ENCODE measurements at regions not wholly inside any gene's neighbourhood (a gene's known extent, or its start where the extent isn't known, plus 50 kb on each side); places are given as distances from the start of the nearest gene placed in this dataset.

GRCh38 chr3:134082582-134082981 lies 52.9 kb upstream of the SLCO2A1 start (continued):
- TF ChIP-seq, protein P1, sequence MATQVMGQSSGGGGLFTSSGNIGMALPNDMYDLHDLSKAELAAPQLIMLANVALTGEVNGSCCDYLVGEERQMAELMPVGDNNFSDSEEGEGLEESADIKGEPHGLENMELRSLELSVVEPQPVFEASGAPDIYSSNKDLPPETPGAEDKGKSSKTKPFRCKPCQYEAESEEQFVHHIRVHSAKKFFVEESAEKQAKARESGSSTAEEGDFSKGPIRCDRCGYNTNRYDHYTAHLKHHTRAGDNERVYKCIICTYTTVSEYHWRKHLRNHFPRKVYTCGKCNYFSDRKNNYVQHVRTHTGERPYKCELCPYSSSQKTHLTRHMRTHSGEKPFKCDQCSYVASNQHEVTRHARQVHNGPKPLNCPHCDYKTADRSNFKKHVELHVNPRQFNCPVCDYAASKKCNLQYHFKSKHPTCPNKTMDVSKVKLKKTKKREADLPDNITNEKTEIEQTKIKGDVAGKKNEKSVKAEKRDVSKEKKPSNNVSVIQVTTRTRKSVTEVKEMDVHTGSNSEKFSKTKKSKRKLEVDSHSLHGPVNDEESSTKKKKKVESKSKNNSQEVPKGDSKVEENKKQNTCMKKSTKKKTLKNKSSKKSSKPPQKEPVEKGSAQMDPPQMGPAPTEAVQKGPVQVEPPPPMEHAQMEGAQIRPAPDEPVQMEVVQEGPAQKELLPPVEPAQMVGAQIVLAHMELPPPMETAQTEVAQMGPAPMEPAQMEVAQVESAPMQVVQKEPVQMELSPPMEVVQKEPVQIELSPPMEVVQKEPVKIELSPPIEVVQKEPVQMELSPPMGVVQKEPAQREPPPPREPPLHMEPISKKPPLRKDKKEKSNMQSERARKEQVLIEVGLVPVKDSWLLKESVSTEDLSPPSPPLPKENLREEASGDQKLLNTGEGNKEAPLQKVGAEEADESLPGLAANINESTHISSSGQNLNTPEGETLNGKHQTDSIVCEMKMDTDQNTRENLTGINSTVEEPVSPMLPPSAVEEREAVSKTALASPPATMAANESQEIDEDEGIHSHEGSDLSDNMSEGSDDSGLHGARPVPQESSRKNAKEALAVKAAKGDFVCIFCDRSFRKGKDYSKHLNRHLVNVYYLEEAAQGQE (IDR thresholded peaks at IDR 0.05; ENCODE audit: low read depth, low read length), result no peak
- no peak for TF ChIP-seq YY1 (IDR thresholded peaks at IDR 0.05; ENCODE audit: low read depth)
- TF ChIP-seq, protein P2, sequence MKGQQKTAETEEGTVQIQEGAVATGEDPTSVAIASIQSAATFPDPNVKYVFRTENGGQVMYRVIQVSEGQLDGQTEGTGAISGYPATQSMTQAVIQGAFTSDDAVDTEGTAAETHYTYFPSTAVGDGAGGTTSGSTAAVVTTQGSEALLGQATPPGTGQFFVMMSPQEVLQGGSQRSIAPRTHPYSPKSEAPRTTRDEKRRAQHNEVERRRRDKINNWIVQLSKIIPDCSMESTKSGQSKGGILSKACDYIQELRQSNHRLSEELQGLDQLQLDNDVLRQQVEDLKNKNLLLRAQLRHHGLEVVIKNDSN (IDR thresholded peaks at IDR 0.05; ENCODE audit: borderline replicate concordance, low read depth), result no peak
- TF ChIP-seq JUND (IDR thresholded peaks at IDR 0.05), result no peak
- TF ChIP-seq EP300 (IDR thresholded peaks at IDR 0.05; ENCODE audit: borderline replicate concordance in 1 of 2, low read depth in 1 of 2, low read length in 1 of 2), result no peak
- no peak for TF ChIP-seq FOXM1 (IDR thresholded peaks at IDR 0.05; ENCODE audit: low read depth)
- TF ChIP-seq NFIC (IDR thresholded peaks at IDR 0.05; ENCODE audit: borderline replicate concordance), result no peak
- TF ChIP-seq IRF3 (IDR thresholded peaks at IDR 0.05; ENCODE audit: low read depth, low read length), result no peak
- TF ChIP-seq, protein P3, sequence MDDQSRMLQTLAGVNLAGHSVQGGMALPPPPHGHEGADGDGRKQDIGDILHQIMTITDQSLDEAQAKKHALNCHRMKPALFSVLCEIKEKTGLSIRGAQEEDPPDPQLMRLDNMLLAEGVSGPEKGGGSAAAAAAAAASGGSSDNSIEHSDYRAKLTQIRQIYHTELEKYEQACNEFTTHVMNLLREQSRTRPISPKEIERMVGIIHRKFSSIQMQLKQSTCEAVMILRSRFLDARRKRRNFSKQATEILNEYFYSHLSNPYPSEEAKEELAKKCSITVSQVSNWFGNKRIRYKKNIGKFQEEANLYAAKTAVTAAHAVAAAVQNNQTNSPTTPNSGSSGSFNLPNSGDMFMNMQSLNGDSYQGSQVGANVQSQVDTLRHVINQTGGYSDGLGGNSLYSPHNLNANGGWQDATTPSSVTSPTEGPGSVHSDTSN (IDR thresholded peaks at IDR 0.05), result no peak
- no peak for TF ChIP-seq RFX5 (IDR thresholded peaks at IDR 0.05; ENCODE audit: low read length)

- Histone ChIP-seq H3F3A (replicated peaks; ENCODE audit: insufficient read depth) (no peaks in the 10 kb centered on the region), H4K20me1 (ENCODE audit: insufficient read depth) (no peaks in the 10 kb centered on the region), H3K9me3 (peaks cover 10% of the 10 kb centered on the region; the same call in 1 of the 2 replicates), H3K36me3 (replicated peaks in 1 of 2; ENCODE audit: control insufficient read depth in 1 of 2, insufficient read depth in 2 of 2, low read length in 1 of 2) (no peaks in the 10 kb centered on the region), H3K9me2 (no peaks in the 10 kb centered on the region), H2AFZ (ENCODE audit: low read depth) (no peak overlapping the region), H3K4me1 (ENCODE audit: control insufficient read depth in 1 of 2, insufficient read depth in 2 of 2, low read depth in 1 of 2, low read length in 1 of 2) (peaks cover 0 to 2% of the 10 kb centered on the region in 2 experiments; a peak in 1 of 4 replicates), H3K4me2 (no peak overlapping the region), H3K79me2 (ENCODE audit: insufficient read depth) (no peaks in the 10 kb centered on the region), H3K9ac (no peak overlapping the region), H3K4me3 (ENCODE audit: low read depth in 2 of 2, low read length in 1 of 2) (no peak overlapping the region), H3K27me3 (ENCODE audit: insufficient read depth) (no peaks in the 10 kb centered on the region), H3K27ac (ENCODE audit: low read depth in 2 of 2, low read length in 1 of 2) (no peak overlapping the region)
- WGBS (ENCODE audit: low lambda C conversion rate), result 44% methylated on average over 3 of the region's 3 CpGs
- ChIA-PET POLR2A (no interaction called here), CTCF (no interaction called here)
- no peak for DNase-seq
- TF ChIP-seq MAX (IDR thresholded peaks at IDR 0.05; ENCODE audit: low read depth), result no peak
- TF ChIP-seq RAD21 (IDR thresholded peaks at IDR 0.05; ENCODE audit: low read length), result no peak
- no peak for TF ChIP-seq FOXJ3 (CRISPR knock-in tag; IDR thresholded peaks at IDR 0.05)
- TF ChIP-seq, protein P2 (IDR thresholded peaks at IDR 0.05; ENCODE audit: borderline replicate concordance, low read depth), result no peak
- no peak for TF ChIP-seq NFIC (IDR thresholded peaks at IDR 0.05; ENCODE audit: borderline replicate concordance)
- no peak for TF ChIP-seq MXI1 (IDR thresholded peaks at IDR 0.05; ENCODE audit: low read depth, low read length)
- no peak for TF ChIP-seq CHD2 (IDR thresholded peaks at IDR 0.05; ENCODE audit: low read length, partially characterized antibody)
- TF ChIP-seq TEAD4 (IDR thresholded peaks at IDR 0.05; ENCODE audit: borderline replicate concordance, insufficient read depth), result no peak
- no peak for TF ChIP-seq GATA2 (CRISPR knock-in tag; IDR thresholded peaks at IDR 0.05)
- TF ChIP-seq, protein P3 (IDR thresholded peaks at IDR 0.05), result no peak
- no peak for TF ChIP-seq POLR2AphosphoS5 (IDR thresholded peaks at IDR 0.05; ENCODE audit: low read depth, low read length)
- no peak for TF ChIP-seq FOXM1 (IDR thresholded peaks at IDR 0.05; ENCODE audit: low read depth)
- no peak for TF ChIP-seq NRF1 (IDR thresholded peaks at IDR 0.05; ENCODE audit: low read depth, low read length)
- no peak for TF ChIP-seq YY1 (IDR thresholded peaks at IDR 0.05; ENCODE audit: low read depth)
- TF ChIP-seq, protein P4, sequence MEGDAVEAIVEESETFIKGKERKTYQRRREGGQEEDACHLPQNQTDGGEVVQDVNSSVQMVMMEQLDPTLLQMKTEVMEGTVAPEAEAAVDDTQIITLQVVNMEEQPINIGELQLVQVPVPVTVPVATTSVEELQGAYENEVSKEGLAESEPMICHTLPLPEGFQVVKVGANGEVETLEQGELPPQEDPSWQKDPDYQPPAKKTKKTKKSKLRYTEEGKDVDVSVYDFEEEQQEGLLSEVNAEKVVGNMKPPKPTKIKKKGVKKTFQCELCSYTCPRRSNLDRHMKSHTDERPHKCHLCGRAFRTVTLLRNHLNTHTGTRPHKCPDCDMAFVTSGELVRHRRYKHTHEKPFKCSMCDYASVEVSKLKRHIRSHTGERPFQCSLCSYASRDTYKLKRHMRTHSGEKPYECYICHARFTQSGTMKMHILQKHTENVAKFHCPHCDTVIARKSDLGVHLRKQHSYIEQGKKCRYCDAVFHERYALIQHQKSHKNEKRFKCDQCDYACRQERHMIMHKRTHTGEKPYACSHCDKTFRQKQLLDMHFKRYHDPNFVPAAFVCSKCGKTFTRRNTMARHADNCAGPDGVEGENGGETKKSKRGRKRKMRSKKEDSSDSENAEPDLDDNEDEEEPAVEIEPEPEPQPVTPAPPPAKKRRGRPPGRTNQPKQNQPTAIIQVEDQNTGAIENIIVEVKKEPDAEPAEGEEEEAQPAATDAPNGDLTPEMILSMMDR (IDR thresholded peaks at IDR 0.05), result no peak
- TF ChIP-seq RFX5 (IDR thresholded peaks at IDR 0.05; ENCODE audit: low read length), result no peak
Observed at GRCh38 chr3:134081211-134081610, 51.5 kb upstream of the SLCO2A1 start.

Data from SK-N-SH (cell line).